22Rv1 (cell line): ENCODE measurements at regions not wholly inside any gene's neighbourhood (a gene's known extent, or its start where the extent isn't known, plus 50 kb on each side); places are given as distances from the start of the nearest gene placed in this dataset.

Experiments used
- CTCF ChIP-seq: fragments of 450-650 bp; IDR thresholded peaks from 2 replicates; pipeline ENCODE4 v1.5.1; 2017; ENCODE audit warnings: mild to moderate bottlenecking
- ZFX ChIP-seq: fragments of 450-650 bp; IDR thresholded peaks from 2 replicates; pipeline ENCODE4 v1.6.1; 2017; ENCODE audit warnings: antibody characterized with exemption, borderline replicate concordance

- TF ChIP-seq CTCF (no peak), ZFX (no peak)
These were observed 392.7 kb downstream of the CDH9 start for GRCh38 chr5:26645659-26646058.
